PC-3 (cell line): ENCODE measurements at regions not wholly inside any gene's neighbourhood (a gene's known extent, or its start where the extent isn't known, plus 50 kb on each side); places are given as distances from the start of the nearest gene placed in this dataset.

Experiments
- ATAC-seq: fragments of 200-7000 bp; cut with Tn5 transposase; 2 replicates; pipeline ENCODE4 v1.9.1; 2020; ENCODE audit warnings: mild to moderate bottlenecking, moderate library complexity
- BruUV-seq: library from RNA; stranded (reverse); fragments of 400-500 nt; replicated peaks from 2 replicates; lab custom pipeline; 2021; lab: Mats Ljungman, UMichigan
- CTCF ChIA-PET: fragments of 300-600 bp; sonication (Branson Sonifier 250); formaldehyde crosslinking; loops from one replicate; lab custom pipeline; 2022; ENCODE audit warnings: antibody characterized with exemption; lab: Charles Lee
- POLR2A ChIA-PET: fragments of 300-600 bp; sonication (Branson Sonifier 250); formaldehyde crosslinking; loops from one replicate; lab custom pipeline; 2022; ENCODE audit warnings: antibody characterized with exemption; ENCODE audit not compliant: unreplicated experiment; lab: Charles Lee
- DNase-seq: peaks from one replicate; pipeline ENCODE4 v3.0.0-alpha.2; 2015
- H2AFZ ChIP-seq: fragments of 300-600 bp; sonication (generic); 2 replicates; pipeline ENCODE4 v1.6.0; 2016; ENCODE audit warnings: antibody characterized with exemption, low read length
- H3F3A ChIP-seq: fragments of 300-600 bp; sonication (generic); one replicate; pipeline ENCODE4 v1.6.0; 2017; ENCODE audit warnings: antibody characterized with exemption, low read length, control low read depth, mild to moderate bottlenecking; ENCODE audit not compliant: unreplicated experiment
- H3K27ac ChIP-seq: fragments of 300-600 bp; sonication (generic); 2 replicates; pipeline ENCODE4 v1.5.1; 2016; ENCODE audit warnings: mild to moderate bottlenecking, low read length
- H3K27me3 ChIP-seq: fragments of 300-600 bp; sonication (generic); 2 replicates; pipeline ENCODE4 v1.6.1; 2016; ENCODE audit warnings: low read length, mixed read lengths
- H3K36me3 ChIP-seq: fragments of 300-600 bp; sonication (generic); 2 replicates; pipeline ENCODE4 v1.6.1; 2016; ENCODE audit warnings: low read depth, mixed run types, low read length, mixed read lengths
- H3K4me1 ChIP-seq: fragments of 300-600 bp; sonication (generic); 2 replicates; pipeline ENCODE4 v1.5.1; 2016; ENCODE audit warnings: low read length; ENCODE audit not compliant: insufficient read depth
- H3K4me2 ChIP-seq: fragments of 300-600 bp; sonication (generic); 2 replicates; pipeline ENCODE4 v1.6.0; 2016; ENCODE audit warnings: low read length
- H3K4me3 ChIP-seq: fragments of 300-600 bp; sonication (generic); 2 replicates; pipeline ENCODE4 v1.5.1; 2016; ENCODE audit warnings: mild to moderate bottlenecking, low read length, mixed read lengths
- H3K79me2 ChIP-seq: fragments of 300-600 bp; sonication (generic); 2 replicates; pipeline ENCODE4 v1.6.1; 2017; ENCODE audit warnings: low read length, mixed read lengths
- H3K9ac ChIP-seq: fragments of 300-600 bp; sonication (generic); 2 replicates; pipeline ENCODE4 v1.6.0; 2016; ENCODE audit warnings: mild to moderate bottlenecking, low read length
- H3K9me2 ChIP-seq: fragments of 300-600 bp; sonication (generic); replicated peaks from 2 replicates; pipeline ENCODE4 v1.6.1; 2016; ENCODE audit warnings: mixed run types, low read length, mixed read lengths
- H3K9me3 ChIP-seq: fragments of 300-600 bp; sonication (generic); 2 replicates; pipeline ENCODE4 v1.6.1; 2016; ENCODE audit warnings: low read length, mixed read lengths
- H4K20me1 ChIP-seq: fragments of 300-600 bp; sonication (generic); 2 replicates; pipeline ENCODE4 v1.6.1; 2016; ENCODE audit warnings: low read length, mixed read lengths
- EZH2 ChIP-seq: fragments of 300-600 bp; sonication (generic); IDR thresholded peaks from one replicate; pipeline ENCODE4 v1.6.1; 2017; ENCODE audit warnings: antibody characterized with exemption, mild to moderate bottlenecking, low read length; ENCODE audit not compliant: unreplicated experiment
- EZH2phosphoT487 ChIP-seq: fragments of 300-600 bp; sonication (generic); IDR thresholded peaks from 2 replicates; pipeline ENCODE4 v1.6.1; 2018; ENCODE audit warnings: mild to moderate bottlenecking, antibody characterized with exemption, low read length, borderline replicate concordance
- intact Hi-C: fragments of 100-400 bp; cut with micrococcal nuclease; formaldehyde crosslinking; loops from 2 replicates; pipeline ENCODE4 v1.9.0; 2023
- TF ChIP-seq, protein P1 (sequence below): fragments of 300-600 bp; sonication (generic); conservative IDR thresholded peaks from 2 replicates; pipeline ENCODE4 v1.5.1; 2017; ENCODE audit warnings: antibody characterized with exemption, low read depth, mild to moderate bottlenecking, low read length

- Histone ChIP-seq H2AFZ (no peak overlapping the region), H3K79me2 (no peaks in the 10 kb centered on the region), H4K20me1 (no peaks in the 10 kb centered on the region), H3K9me2 (no peaks in the 10 kb centered on the region), H3K4me2 (no peak overlapping the region), H3K36me3 (no peaks in the 10 kb centered on the region), H3K4me3 (no peak overlapping the region), H3K27me3 (no peaks in the 10 kb centered on the region), H3K4me1 (peaks cover 28% of the 10 kb centered on the region), H3K27ac (no peak overlapping the region), H3K9ac (no peak overlapping the region), H3K9me3 (no peaks in the 10 kb centered on the region), H3F3A (no peaks in the 10 kb centered on the region)
- ChIA-PET CTCF (no interaction called here), POLR2A (no interaction called here)
- DNase-seq (peak; percentile 9), ATAC-seq (no peak)
- TF ChIP-seq EZH2 (no peak), EZH2phosphoT487 (no peak)
- TF ChIP-seq, protein P1, sequence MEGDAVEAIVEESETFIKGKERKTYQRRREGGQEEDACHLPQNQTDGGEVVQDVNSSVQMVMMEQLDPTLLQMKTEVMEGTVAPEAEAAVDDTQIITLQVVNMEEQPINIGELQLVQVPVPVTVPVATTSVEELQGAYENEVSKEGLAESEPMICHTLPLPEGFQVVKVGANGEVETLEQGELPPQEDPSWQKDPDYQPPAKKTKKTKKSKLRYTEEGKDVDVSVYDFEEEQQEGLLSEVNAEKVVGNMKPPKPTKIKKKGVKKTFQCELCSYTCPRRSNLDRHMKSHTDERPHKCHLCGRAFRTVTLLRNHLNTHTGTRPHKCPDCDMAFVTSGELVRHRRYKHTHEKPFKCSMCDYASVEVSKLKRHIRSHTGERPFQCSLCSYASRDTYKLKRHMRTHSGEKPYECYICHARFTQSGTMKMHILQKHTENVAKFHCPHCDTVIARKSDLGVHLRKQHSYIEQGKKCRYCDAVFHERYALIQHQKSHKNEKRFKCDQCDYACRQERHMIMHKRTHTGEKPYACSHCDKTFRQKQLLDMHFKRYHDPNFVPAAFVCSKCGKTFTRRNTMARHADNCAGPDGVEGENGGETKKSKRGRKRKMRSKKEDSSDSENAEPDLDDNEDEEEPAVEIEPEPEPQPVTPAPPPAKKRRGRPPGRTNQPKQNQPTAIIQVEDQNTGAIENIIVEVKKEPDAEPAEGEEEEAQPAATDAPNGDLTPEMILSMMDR, result no peak
- intact Hi-C loops, result no loop called here
- no TSS peak for BruUV-seq
These were observed 91.9 kb upstream of the STK17B start for GRCh38 chr2:196263181-196263747.

DNA sequence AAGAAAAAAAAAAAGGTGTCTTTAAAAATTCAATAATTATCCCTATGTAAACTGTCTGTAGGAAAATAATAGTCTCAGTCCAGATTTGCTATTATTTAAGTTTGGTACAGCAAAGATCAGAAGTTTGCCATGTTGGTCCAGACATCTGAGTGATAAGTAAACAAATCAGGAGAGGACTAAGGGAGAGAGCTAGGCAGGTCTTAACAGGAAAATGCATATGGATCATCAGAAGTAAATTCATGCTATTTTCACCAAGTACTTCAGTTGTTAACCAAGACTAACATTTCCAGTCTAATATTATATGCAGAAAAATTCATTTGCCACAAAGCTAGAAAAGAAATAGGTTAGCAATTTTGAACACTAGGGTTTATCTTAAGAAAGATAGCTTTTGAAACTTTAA is 95.0 kb upstream of the STK17B start:
- Histone ChIP-seq H3F3A (no peaks in the 10 kb centered on the region), H2AFZ (no peak overlapping the region), H3K36me3 (no peaks in the 10 kb centered on the region), H4K20me1 (no peaks in the 10 kb centered on the region), H3K9ac (no peak overlapping the region), H3K27me3 (no peaks in the 10 kb centered on the region), H3K4me2 (no peak overlapping the region), H3K9me3 (no peaks in the 10 kb centered on the region), H3K4me3 (no peak overlapping the region), H3K79me2 (no peaks in the 10 kb centered on the region), H3K4me1 (peaks cover 11% of the 10 kb centered on the region), H3K27ac (no peak overlapping the region), H3K9me2 (no peaks in the 10 kb centered on the region)
- no TSS peak for BruUV-seq
- CTCF ChIA-PET, result no interaction called here
- intact Hi-C loops, result no loop called here
- ATAC-seq (no peak), DNase-seq (no peak)
- TF ChIP-seq, protein P1, result no peak
- TF ChIP-seq EZH2 (no peak), EZH2phosphoT487 (no peak)
- POLR2A ChIA-PET, result interaction anchor here (0.6 kb wide), 1 partner anchor 42 kb away, joined by 5 read pairs; no protein-coding TSS in a partner anchor

- Histone ChIP-seq H3K9me2 (no peaks in the 10 kb centered on the region), H3K27ac (no peak overlapping the region), H3K27me3 (no peaks in the 10 kb centered on the region), H3K36me3 (no peaks in the 10 kb centered on the region), H3K9ac (no peak overlapping the region), H2AFZ (no peak overlapping the region), H3K4me3 (no peak overlapping the region), H3K79me2 (no peaks in the 10 kb centered on the region), H3K4me2 (no peak overlapping the region), H3F3A (no peaks in the 10 kb centered on the region), H3K4me1 (peaks cover 11% of the 10 kb centered on the region), H4K20me1 (no peaks in the 10 kb centered on the region), H3K9me3 (no peaks in the 10 kb centered on the region)
- ATAC-seq (no peak), DNase-seq (no peak)
- no TSS peak for BruUV-seq
- CTCF ChIA-PET, result no interaction called here
- POLR2A ChIA-PET, result interaction anchor here (0.6 kb wide), 1 partner anchor 42 kb away, joined by 5 read pairs; no protein-coding TSS in a partner anchor
- TF ChIP-seq EZH2 (no peak), EZH2phosphoT487 (no peak)
- TF ChIP-seq, protein P1, result no peak
- intact Hi-C loops, result no loop called here
These were observed 95.5 kb upstream of the STK17B start for GRCh38 chr2:196266855-196267254.
